ENCODE measurements at regions not wholly inside any gene's neighbourhood (a gene's known extent, or its start where the extent isn't known, plus 50 kb on each side); places are given as distances from the start of the nearest gene placed in this dataset.
"Not testable (repeated sequence)": the region's sequence is repeated elsewhere in the genome, so short reads cannot be mapped to it uniquely, and the experiment has no call there.

GRCh38 chrX:39260965-39261364, 459.7 kb downstream of the MID1IP1 start:
- 95% methylated on average over 3 of the region's 3 CpGs for WGBS
- no peaks in the 10 kb centered on the region for H3K27me3 ChIP-seq (ENCODE audit: insufficient read depth, low read length)
- no peak overlapping the region for H3K9ac ChIP-seq (ENCODE audit: low read depth, low read length)
- H3K36me3 ChIP-seq (ENCODE audit: insufficient read depth, low read length): no peaks in the 10 kb centered on the region
- no peak overlapping the region for H3K4me3 ChIP-seq (ENCODE audit: low read length)
- H3K9me3 ChIP-seq (ENCODE audit: insufficient read depth, low read depth, low read length): no peaks in the 10 kb centered on the region
- no peaks in the 10 kb centered on the region for H3K4me1 ChIP-seq (ENCODE audit: insufficient read depth, low read length)
- no peak overlapping the region for H3K27ac ChIP-seq (ENCODE audit: low read depth, low read length)

DNA sequence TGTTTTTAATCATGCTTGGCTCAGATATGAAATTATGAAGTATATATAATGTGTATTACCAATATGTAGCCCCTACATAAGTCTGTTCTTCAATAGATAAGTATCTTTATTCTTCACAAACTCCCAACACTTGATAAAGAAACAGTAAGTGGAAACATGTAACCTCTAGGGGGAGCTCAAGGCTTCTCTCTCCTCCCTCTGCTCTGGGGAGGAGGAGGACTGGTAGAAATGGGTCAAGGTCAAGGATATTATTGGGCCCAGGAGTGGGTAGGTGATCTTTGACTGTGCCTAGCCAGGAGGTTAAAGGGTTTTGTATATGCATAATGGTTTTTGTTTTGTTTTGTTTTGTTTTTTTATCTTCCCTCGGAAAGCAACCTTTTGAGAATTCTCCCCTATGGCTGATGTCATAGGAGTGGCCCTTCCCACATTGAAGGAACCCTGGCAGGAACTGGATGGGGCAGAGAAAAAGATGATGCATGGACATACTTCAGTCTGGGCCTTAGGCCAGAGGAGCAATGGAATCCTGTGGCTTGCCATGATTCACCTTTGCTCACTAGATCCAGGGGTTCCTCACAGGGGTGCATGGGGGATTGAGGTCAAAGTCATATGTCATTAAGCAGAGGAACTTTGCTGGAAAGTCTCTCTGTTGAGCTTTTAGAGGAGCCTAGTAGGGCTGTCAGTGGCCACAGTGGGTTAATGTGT, 460.3 kb downstream of the MID1IP1 start:
- Histone ChIP-seq H3K27me3 (ENCODE audit: insufficient read depth, low read length) (no peaks in the 10 kb centered on the region), H3K27ac (ENCODE audit: low read depth, low read length) (no peak overlapping the region), H3K9ac (ENCODE audit: low read depth, low read length) (no peak overlapping the region), H3K36me3 (ENCODE audit: insufficient read depth, low read length) (no peaks in the 10 kb centered on the region), H3K4me3 (ENCODE audit: low read length) (no peak overlapping the region), H3K9me3 (ENCODE audit: insufficient read depth, low read depth, low read length) (no peaks in the 10 kb centered on the region), H3K4me1 (ENCODE audit: insufficient read depth, low read length) (no peaks in the 10 kb centered on the region)
- WGBS: 80% methylated on average over 1 of the region's 1 CpG

GRCh38 chrX:39262641-39263040, 461.4 kb downstream of the MID1IP1 start:
- Histone ChIP-seq H3K27ac (ENCODE audit: low read depth, low read length) (no peak overlapping the region), H3K4me1 (ENCODE audit: insufficient read depth, low read length) (no peaks in the 10 kb centered on the region), H3K9me3 (ENCODE audit: insufficient read depth, low read depth, low read length) (no peaks in the 10 kb centered on the region), H3K4me3 (ENCODE audit: low read length) (no peak overlapping the region), H3K9ac (ENCODE audit: low read depth, low read length) (no peak overlapping the region), H3K36me3 (ENCODE audit: insufficient read depth, low read length) (no peaks in the 10 kb centered on the region), H3K27me3 (ENCODE audit: insufficient read depth, low read length) (no peaks in the 10 kb centered on the region)
- WGBS: 100% methylated on average over 1 of the region's 2 CpGs

- Histone ChIP-seq H3K4me3 (ENCODE audit: low read length) (no peak overlapping the region), H3K9me3 (ENCODE audit: insufficient read depth, low read depth, low read length) (no peaks in the 10 kb centered on the region), H3K4me1 (ENCODE audit: insufficient read depth, low read length) (no peaks in the 10 kb centered on the region), H3K9ac (ENCODE audit: low read depth, low read length) (no peak overlapping the region), H3K27ac (ENCODE audit: low read depth, low read length) (no peak overlapping the region), H3K36me3 (ENCODE audit: insufficient read depth, low read length) (no peaks in the 10 kb centered on the region), H3K27me3 (ENCODE audit: insufficient read depth, low read length) (no peaks in the 10 kb centered on the region)
- 89% methylated on average over 2 of the region's 3 CpGs for WGBS
Observed at GRCh38 chrX:39264023-39264422, 462.8 kb downstream of the MID1IP1 start.

GRCh38 chrX:39267176-39267575, 465.9 kb downstream of the MID1IP1 start:
- Histone ChIP-seq H3K4me3 (ENCODE audit: low read length) (no peak overlapping the region), H3K36me3 (ENCODE audit: insufficient read depth, low read length) (no peaks in the 10 kb centered on the region), H3K4me1 (ENCODE audit: insufficient read depth, low read length) (no peaks in the 10 kb centered on the region), H3K27me3 (ENCODE audit: insufficient read depth, low read length) (no peaks in the 10 kb centered on the region), H3K27ac (ENCODE audit: low read depth, low read length) (no peak overlapping the region), H3K9ac (ENCODE audit: low read depth, low read length) (no peak overlapping the region), H3K9me3 (ENCODE audit: insufficient read depth, low read depth, low read length) (no peaks in the 10 kb centered on the region)
- 100% methylated on average over 1 of the region's 2 CpGs for WGBS

DNA sequence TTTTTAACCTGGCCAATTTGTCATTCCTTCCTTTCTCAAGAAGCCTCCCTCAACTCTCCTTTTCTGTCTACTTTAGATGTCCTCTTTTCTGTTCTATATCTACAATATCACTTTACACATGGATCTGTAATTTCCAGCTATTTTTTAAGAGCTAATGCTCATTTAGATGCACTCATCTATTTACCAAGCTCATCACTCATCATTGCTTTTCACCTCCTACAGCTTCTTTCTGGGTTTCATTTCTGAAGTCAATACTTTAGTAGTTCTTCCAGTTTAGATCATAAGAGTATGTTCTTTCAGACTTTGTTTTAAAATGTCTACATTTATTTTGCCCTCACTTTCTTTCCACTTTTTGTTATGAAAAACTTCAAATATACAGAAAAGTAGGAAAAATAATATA, 466.9 kb downstream of the MID1IP1 start:
- H3K36me3 ChIP-seq (ENCODE audit: insufficient read depth, low read length): no peaks in the 10 kb centered on the region
- no peaks in the 10 kb centered on the region for H3K27me3 ChIP-seq (ENCODE audit: insufficient read depth, low read length)
- H3K9me3 ChIP-seq (ENCODE audit: insufficient read depth, low read depth, low read length): no peaks in the 10 kb centered on the region

GRCh38 chrX:39275500-39276068, 474.3 kb downstream of the MID1IP1 start:
- Histone ChIP-seq H3K36me3 (ENCODE audit: insufficient read depth, low read length) (no peaks in the 10 kb centered on the region), H3K27ac (ENCODE audit: low read depth, low read length) (no peak overlapping the region), H3K9ac (ENCODE audit: low read depth, low read length) (no peak overlapping the region), H3K27me3 (ENCODE audit: insufficient read depth, low read length) (no peaks in the 10 kb centered on the region), H3K4me3 (ENCODE audit: low read length) (no peak overlapping the region), H3K4me1 (ENCODE audit: insufficient read depth, low read length) (no peaks in the 10 kb centered on the region), H3K9me3 (ENCODE audit: insufficient read depth, low read depth, low read length) (no peaks in the 10 kb centered on the region)
- WGBS: 96% methylated on average over 23 of the region's 23 CpGs

More for the DNA sequence above, 466.9 kb downstream of the MID1IP1 start:
- Histone ChIP-seq H3K9ac (ENCODE audit: low read depth, low read length) (no peak overlapping the region), H3K27ac (ENCODE audit: low read depth, low read length) (no peak overlapping the region), H3K4me1 (ENCODE audit: insufficient read depth, low read length) (no peaks in the 10 kb centered on the region), H3K4me3 (ENCODE audit: low read length) (no peak overlapping the region)

DNA sequence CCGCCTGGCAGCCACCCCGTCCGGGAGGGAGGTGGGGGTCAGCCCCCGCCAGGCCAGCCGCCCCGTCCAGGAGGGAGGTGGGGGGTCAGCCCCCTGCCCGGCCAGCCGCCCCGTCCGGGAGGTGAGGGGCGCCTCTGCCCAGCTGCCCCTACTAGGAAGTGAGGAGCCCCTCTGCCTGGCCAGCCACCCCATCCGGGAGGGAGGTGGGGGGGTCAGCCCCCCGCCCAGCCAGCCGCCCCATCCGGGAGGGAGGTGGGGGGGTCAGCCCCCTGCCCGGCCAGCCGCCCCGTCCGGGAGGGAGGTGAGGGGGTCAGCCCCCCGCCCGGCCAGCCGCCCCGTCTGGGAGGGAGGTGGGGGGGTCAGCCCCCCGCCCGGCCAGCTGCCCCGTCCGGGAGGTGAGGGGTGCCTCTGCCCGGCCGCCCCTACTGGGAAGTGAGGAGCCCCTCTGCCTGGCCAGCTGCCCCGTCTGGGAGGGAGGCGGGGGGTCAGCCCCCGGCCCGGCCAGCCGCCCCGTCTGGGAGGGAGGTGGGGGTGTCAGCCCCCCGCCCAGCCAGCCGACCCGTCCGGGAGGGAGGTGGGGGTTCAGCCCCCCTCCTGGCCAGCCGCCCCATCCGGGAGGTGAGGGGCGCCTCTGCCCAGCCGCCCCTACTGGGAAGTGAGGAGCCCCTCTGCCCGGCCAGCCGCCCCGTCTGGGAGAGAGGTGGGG, 476.6 kb downstream of the MID1IP1 start:
- not testable (repeated sequence) for H3K27me3 ChIP-seq (ENCODE audit: insufficient read depth, low read length); H3K4me3 ChIP-seq (ENCODE audit: low read length); H3K4me1 ChIP-seq (ENCODE audit: insufficient read depth, low read length); H3K9ac ChIP-seq (ENCODE audit: low read depth, low read length); H3K27ac ChIP-seq (ENCODE audit: low read depth, low read length); H3K9me3 ChIP-seq (ENCODE audit: insufficient read depth, low read depth, low read length); H3K36me3 ChIP-seq (ENCODE audit: insufficient read depth, low read length)
- WGBS: 99% methylated on average over 20 of the region's 46 CpGs

DNA sequence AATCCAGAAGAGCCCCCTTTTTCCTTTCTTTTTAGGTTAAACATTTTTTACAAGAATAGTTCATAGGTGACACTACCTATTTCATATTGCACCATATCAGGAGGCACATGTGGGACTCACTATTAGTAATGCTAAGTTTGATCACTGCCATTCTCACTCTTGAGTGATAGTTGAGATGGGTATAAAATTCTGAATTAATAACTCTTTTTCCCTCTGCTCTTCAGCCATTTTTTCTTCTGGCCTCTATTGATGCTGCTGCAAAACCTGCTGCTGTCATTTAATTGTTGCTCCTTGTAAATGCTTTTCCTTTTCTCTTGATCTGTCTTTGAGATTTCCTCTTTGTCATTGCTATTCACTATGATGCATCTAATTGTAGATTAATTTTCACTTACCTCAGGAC, 482.0 kb downstream of the MID1IP1 start:
- H3K36me3 ChIP-seq (ENCODE audit: insufficient read depth, low read length): no peaks in the 10 kb centered on the region
- no peak overlapping the region for H3K9ac ChIP-seq (ENCODE audit: low read depth, low read length)
- H3K27me3 ChIP-seq (ENCODE audit: insufficient read depth, low read length): no peaks in the 10 kb centered on the region
- no peaks in the 10 kb centered on the region for H3K4me1 ChIP-seq (ENCODE audit: insufficient read depth, low read length)
- H3K4me3 ChIP-seq (ENCODE audit: low read length): no peak overlapping the region
- H3K9me3 ChIP-seq (ENCODE audit: insufficient read depth, low read depth, low read length): peaks cover 7% of the 10 kb centered on the region; the same call in 1 of the 2 replicates
- H3K27ac ChIP-seq (ENCODE audit: low read depth, low read length): no peak overlapping the region

DNA sequence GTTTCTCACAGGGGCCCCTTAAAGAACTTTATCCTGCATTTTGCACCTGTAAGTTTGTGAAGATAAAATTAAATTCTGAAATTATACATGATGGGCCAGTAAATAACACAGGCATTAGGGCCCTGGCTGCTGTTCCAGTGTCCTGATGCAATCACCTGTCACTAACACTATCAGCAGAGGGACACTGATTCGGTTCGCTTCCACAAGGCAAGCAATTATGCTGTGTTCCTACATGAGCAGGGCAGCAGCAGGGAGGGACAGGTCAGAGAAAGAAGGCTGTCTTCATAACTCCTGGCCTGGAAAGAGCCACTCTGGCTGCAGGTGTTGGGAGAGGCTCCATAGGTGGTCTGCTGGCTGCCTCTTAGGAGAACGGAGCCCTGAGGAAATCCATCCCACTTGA, 487.3 kb downstream of the MID1IP1 start:
- Histone ChIP-seq H3K4me3 (ENCODE audit: low read length) (no peak overlapping the region), H3K9ac (ENCODE audit: low read depth, low read length) (no peak overlapping the region), H3K27ac (ENCODE audit: low read depth, low read length) (no peak overlapping the region), H3K4me1 (ENCODE audit: insufficient read depth, low read length) (no peaks in the 10 kb centered on the region), H3K36me3 (ENCODE audit: insufficient read depth, low read length) (no peaks in the 10 kb centered on the region), H3K27me3 (ENCODE audit: insufficient read depth, low read length) (no peaks in the 10 kb centered on the region), H3K9me3 (ENCODE audit: insufficient read depth, low read depth, low read length) (no peaks in the 10 kb centered on the region)
- 90% methylated on average over 3 of the region's 3 CpGs for WGBS

DNA sequence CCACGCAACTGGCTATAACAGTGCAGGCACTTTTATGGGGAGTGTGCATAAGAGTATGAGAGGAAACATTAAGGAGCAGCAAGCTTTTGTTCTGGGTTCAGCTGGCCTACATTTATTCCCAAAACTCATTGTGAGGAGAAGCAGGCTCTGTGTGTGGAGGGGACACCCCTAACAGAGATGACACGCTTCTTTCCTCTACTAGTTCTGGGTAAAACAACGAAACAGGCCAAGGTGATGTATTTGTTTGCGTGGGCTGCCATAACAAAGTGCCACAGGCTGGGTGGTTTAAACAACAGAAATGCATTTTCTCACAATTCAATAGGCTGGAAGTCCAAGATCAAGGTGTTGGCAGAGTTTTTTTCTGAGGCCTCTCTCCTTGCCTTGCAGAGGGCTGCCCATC, 488.6 kb downstream of the MID1IP1 start:
- no peaks in the 10 kb centered on the region for H3K27me3 ChIP-seq (ENCODE audit: insufficient read depth, low read length)
- no peaks in the 10 kb centered on the region for H3K36me3 ChIP-seq (ENCODE audit: insufficient read depth, low read length)
- no peak overlapping the region for H3K27ac ChIP-seq (ENCODE audit: low read depth, low read length)
- no peaks in the 10 kb centered on the region for H3K9me3 ChIP-seq (ENCODE audit: insufficient read depth, low read depth, low read length)
- no peak overlapping the region for H3K9ac ChIP-seq (ENCODE audit: low read depth, low read length)
- no peaks in the 10 kb centered on the region for H3K4me1 ChIP-seq (ENCODE audit: insufficient read depth, low read length)
- no peak overlapping the region for H3K4me3 ChIP-seq (ENCODE audit: low read length)
- 100% methylated on average over 2 of the region's 4 CpGs for WGBS

All from HUES64 (cell line).